Mesothelial cell of epicardium (in vitro differentiated cells): ENCODE measurements at regions not wholly inside any gene's neighbourhood (a gene's known extent, or its start where the extent isn't known, plus 50 kb on each side); places are given as distances from the start of the nearest gene placed in this dataset.

Source experiments
- DNase-seq, 2 experiments: peaks; one replicate each; pipeline ENCODE4 v3.0.0; 2021; ENCODE audit warnings: low spot score in 2 of 2; ENCODE audit not compliant: unreplicated experiment in 2 of 2
- H3K27ac Mint-ChIP-seq: 2 replicates; pipeline ENCODE4 v1.8.0; 2021; ENCODE audit warnings: mixed read lengths
- H3K27me3 Mint-ChIP-seq: 2 replicates; pipeline ENCODE4 v1.8.0; 2021; ENCODE audit warnings: low read depth, mixed read lengths
- H3K36me3 Mint-ChIP-seq: 2 replicates; pipeline ENCODE4 v1.8.0; 2021; ENCODE audit warnings: mixed read lengths
- H3K4me1 Mint-ChIP-seq: 2 replicates; pipeline ENCODE4 v1.8.0; 2021; ENCODE audit warnings: mixed read lengths
- H3K4me3 Mint-ChIP-seq: 2 replicates; pipeline ENCODE4 v1.8.0; 2021; ENCODE audit warnings: mild to moderate bottlenecking, moderate library complexity, mixed read lengths
- H3K9me3 Mint-ChIP-seq: 2 replicates; pipeline ENCODE4 v1.8.0; 2021; ENCODE audit warnings: mixed read lengths
- CTCF ChIP-seq: fragments of 200-600 bp; sonication (generic); IDR thresholded peaks from one replicate; pipeline ENCODE4 v1.5.0; 2021; ENCODE audit warnings: antibody characterized with exemption; ENCODE audit not compliant: unreplicated experiment

GRCh38 chr2:6487765-6488164 lies 377.9 kb downstream of the CMPK2 start:
- Mint-ChIP-seq H3K36me3 (no peaks in the 10 kb centered on the region), H3K27me3 (no peaks in the 10 kb centered on the region), H3K4me1 (no peaks in the 10 kb centered on the region), H3K27ac (no peak overlapping the region), H3K4me3 (no peak overlapping the region), H3K9me3 (no peaks in the 10 kb centered on the region)
- TF ChIP-seq CTCF, result no peak
- DNase-seq, result no peak

DNA sequence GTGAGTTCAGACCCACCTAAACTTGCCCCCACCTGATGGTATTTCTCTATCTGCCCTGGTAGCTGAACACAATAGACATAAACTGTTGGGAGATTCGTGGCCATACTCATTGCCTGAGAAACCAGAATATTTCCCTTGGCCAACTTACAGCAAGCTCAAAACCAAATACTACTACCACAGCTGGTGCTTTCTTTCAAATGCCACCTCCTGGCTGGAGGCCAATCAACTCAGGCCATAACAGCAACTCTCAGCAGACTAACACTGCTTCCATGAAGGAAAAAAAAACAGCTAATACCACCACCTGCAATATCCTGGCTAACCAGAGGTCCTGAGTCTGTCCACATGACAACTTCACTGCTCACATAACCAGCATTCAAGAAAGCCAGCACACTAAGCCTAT lies 373.1 kb downstream of the CMPK2 start:
- no peak for DNase-seq
- no peak for TF ChIP-seq CTCF
- no peak overlapping the region for H3K27ac Mint-ChIP-seq
- no peak overlapping the region for H3K4me3 Mint-ChIP-seq
- H3K36me3 Mint-ChIP-seq, result no peaks in the 10 kb centered on the region
- H3K27me3 Mint-ChIP-seq, result no peaks in the 10 kb centered on the region
- no peaks in the 10 kb centered on the region for H3K4me1 Mint-ChIP-seq
- H3K9me3 Mint-ChIP-seq, result no peaks in the 10 kb centered on the region

DNA sequence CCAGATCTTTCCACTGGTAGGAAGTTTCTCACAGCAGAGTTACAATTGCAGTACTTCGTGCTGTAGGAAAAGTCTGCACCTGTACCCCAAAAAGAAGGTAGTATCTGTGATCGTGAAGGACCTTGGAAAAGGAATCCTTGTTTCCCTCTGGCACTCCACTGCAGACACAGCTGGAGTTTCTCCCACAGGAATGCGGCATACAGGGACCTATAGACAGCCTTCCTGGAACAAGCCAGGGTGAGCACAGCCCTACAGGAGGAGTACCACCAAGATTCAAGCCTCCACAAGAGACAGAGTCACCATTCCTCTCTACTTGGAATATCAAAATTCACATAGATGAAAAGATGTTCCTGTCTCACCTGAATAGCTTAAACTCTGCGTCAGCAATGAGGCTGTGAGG lies 372.4 kb downstream of the CMPK2 start:
- H3K4me3 Mint-ChIP-seq, result no peak overlapping the region

DNA sequence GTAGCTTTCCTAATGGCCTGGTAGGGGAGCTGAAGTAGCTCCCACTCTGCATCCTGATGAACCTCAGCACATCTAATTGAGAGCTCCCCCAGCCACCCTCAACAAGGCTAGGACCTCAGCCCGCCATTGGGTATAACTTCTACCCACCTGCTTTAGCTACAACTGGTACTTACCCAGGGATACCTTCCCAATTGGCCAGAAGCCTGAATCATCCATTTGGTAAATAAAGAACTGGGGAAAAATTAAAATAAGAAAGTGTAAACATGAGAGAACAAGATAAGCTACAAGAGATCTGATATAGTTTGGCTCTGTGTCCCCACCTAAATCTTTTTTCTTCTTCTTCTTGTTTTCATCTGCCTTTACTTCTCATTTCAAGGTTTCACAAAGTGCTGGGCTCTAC lies 372.0 kb downstream of the CMPK2 start:
- H3K27ac Mint-ChIP-seq, result no peak overlapping the region
- no peaks in the 10 kb centered on the region for H3K27me3 Mint-ChIP-seq
- no peak for TF ChIP-seq CTCF
- no peaks in the 10 kb centered on the region for H3K4me1 Mint-ChIP-seq
- no peak overlapping the region for H3K4me3 Mint-ChIP-seq
- DNase-seq, result no peak
- no peaks in the 10 kb centered on the region for H3K36me3 Mint-ChIP-seq
- no peaks in the 10 kb centered on the region for H3K9me3 Mint-ChIP-seq

More for the DNA sequence above, 372.4 kb downstream of the CMPK2 start:
- Mint-ChIP-seq H3K27ac (no peak overlapping the region), H3K9me3 (no peaks in the 10 kb centered on the region), H3K27me3 (no peaks in the 10 kb centered on the region), H3K4me1 (no peaks in the 10 kb centered on the region), H3K36me3 (no peaks in the 10 kb centered on the region)
- TF ChIP-seq CTCF, result no peak
- no peak for DNase-seq

DNA sequence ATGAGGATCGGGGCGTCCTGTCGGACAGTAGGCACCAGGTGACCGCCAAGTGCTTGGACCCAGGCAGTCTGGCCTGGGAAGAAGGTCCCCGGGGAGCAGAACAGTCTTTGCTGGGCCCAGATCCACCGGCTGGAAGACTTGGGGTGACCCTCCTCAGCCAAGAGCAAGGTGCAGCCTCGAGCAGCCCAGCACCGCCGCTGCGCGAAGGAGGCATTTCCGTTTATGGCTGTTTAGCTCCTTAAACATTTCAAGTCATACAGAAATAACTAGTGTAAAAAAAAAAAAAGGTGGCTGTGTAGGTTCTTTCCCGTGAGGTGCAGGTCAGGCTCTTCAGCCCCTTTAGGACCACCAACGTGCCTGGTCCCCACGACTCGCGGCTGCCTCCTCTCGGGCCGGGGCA lies 370.2 kb downstream of the CMPK2 start:
- H3K27me3 Mint-ChIP-seq, result no peaks in the 10 kb centered on the region
- TF ChIP-seq CTCF, result no peak
- H3K27ac Mint-ChIP-seq, result no peak overlapping the region
- no peak overlapping the region for H3K4me3 Mint-ChIP-seq
- no peak for DNase-seq
- H3K9me3 Mint-ChIP-seq, result no peaks in the 10 kb centered on the region
- no peaks in the 10 kb centered on the region for H3K4me1 Mint-ChIP-seq
- H3K36me3 Mint-ChIP-seq, result no peaks in the 10 kb centered on the region

- H3K27me3 Mint-ChIP-seq, result no peaks in the 10 kb centered on the region
- no peaks in the 10 kb centered on the region for H3K36me3 Mint-ChIP-seq
- H3K9me3 Mint-ChIP-seq, result no peaks in the 10 kb centered on the region
- no peak overlapping the region for H3K4me3 Mint-ChIP-seq
- no peaks in the 10 kb centered on the region for H3K4me1 Mint-ChIP-seq
- DNase-seq, result no peak
- no peak overlapping the region for H3K27ac Mint-ChIP-seq
- no peak for TF ChIP-seq CTCF
These were observed 369.3 kb downstream of the CMPK2 start for GRCh38 chr2:6496376-6496775.
